ENCODE measurements at regions not wholly inside any gene's neighbourhood (a gene's known extent, or its start where the extent isn't known, plus 50 kb on each side); places are given as distances from the start of the nearest gene placed in this dataset.

DNA sequence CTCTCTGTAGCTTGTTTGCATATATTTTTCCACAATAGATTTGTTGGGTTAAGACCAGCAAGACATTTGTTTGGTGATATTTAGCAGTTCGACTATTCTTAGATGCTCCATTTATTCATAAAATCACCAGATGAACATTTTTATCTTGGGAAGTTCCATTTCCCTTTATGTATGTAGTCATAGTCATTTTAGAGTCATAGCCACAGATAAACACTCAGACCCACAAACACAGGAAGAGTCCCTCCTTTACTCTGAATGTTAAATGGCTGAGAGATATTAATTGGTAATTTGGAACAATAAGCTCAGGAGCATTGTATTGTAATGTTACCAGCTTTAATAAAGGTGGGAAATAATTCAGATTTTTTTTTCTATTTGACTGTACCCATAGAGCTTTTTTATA is 1608.7 kb downstream of the STIM2 start:
- no peaks in the 10 kb centered on the region for H3K27me3 ChIP-seq
- ATAC-seq (no peak), DNase-seq (no peak)
- H3K36me3 ChIP-seq (replicated peaks in 1 of 2; ENCODE audit: insufficient read depth in 1 of 2, low read depth in 2 of 2) = no peaks in the 10 kb centered on the region
- TF ChIP-seq, protein P1, sequence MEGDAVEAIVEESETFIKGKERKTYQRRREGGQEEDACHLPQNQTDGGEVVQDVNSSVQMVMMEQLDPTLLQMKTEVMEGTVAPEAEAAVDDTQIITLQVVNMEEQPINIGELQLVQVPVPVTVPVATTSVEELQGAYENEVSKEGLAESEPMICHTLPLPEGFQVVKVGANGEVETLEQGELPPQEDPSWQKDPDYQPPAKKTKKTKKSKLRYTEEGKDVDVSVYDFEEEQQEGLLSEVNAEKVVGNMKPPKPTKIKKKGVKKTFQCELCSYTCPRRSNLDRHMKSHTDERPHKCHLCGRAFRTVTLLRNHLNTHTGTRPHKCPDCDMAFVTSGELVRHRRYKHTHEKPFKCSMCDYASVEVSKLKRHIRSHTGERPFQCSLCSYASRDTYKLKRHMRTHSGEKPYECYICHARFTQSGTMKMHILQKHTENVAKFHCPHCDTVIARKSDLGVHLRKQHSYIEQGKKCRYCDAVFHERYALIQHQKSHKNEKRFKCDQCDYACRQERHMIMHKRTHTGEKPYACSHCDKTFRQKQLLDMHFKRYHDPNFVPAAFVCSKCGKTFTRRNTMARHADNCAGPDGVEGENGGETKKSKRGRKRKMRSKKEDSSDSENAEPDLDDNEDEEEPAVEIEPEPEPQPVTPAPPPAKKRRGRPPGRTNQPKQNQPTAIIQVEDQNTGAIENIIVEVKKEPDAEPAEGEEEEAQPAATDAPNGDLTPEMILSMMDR (IDR thresholded peaks at IDR 0.05) = no peak
- intact Hi-C loops (cut with DNase I) = no loop called here
- H3K9me3 ChIP-seq = no peaks in the 10 kb centered on the region
- H3K4me1 ChIP-seq = no peaks in the 10 kb centered on the region
- no peak overlapping the region for H3K27ac ChIP-seq
- WGBS, 2 donors = 68 to 69% methylated on average over 1 of the region's 1 CpG
- no peak overlapping the region for H3K4me3 ChIP-seq

DNA sequence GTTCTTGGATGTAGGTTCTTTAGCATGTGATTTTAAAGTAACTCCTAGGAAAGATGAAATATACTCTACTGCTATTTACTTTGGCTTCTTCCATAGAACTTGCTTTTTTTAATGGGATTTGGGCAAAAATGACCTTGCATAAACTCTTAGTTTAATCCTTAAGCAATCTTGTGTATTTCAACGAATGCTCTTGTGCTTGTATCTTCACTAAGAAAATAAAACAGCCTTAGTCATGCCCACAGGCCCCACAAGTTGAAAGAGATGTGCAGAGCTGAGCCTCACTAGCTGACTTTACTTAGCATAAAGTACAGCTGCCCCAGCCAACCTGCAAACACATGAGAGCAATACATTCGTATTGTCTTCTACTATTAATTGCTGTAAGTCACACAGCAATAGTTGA is 1609.2 kb downstream of the STIM2 start:
- 56 to 65% methylated on average over 2 of the region's 2 CpGs for WGBS, 2 donors
- no peaks in the 10 kb centered on the region for H3K27me3 ChIP-seq
- H3K4me1 ChIP-seq = no peaks in the 10 kb centered on the region
- no peaks in the 10 kb centered on the region for H3K9me3 ChIP-seq
- no peak overlapping the region for H3K4me3 ChIP-seq
- ATAC-seq (no peak), DNase-seq (no peak)
- intact Hi-C loops (cut with DNase I) = no loop called here
- H3K27ac ChIP-seq = no peak overlapping the region
- no peak for TF ChIP-seq POLR2A (IDR thresholded peaks at IDR 0.05)
- TF ChIP-seq, protein P1 (IDR thresholded peaks at IDR 0.05) = no peak
- no peaks in the 10 kb centered on the region for H3K36me3 ChIP-seq (replicated peaks in 1 of 2; ENCODE audit: insufficient read depth in 1 of 2, low read depth in 2 of 2)

DNA sequence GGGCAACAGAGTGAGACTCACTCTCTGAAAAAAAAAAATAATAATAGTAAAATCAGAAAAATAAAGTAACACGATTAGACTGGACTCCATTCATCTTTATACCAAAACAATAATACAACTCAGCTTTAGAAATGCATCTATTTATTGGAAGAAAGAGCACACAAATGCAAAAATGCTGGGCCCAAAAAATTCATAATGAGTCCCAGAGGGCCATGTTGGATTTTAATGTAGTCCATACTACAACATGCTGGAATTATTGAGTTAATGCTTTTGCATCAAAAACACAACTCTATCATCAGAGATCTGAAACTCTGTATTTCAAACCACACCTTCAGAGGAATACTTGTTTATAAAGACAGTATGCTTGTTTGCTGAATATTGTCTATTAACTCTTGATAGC is 1614.7 kb downstream of the STIM2 start:
- DNase-seq = no peak
- Histone ChIP-seq H3K4me1 (no peaks in the 10 kb centered on the region), H3K4me3 (no peak overlapping the region), H3K27me3 (no peaks in the 10 kb centered on the region), H3K27ac (no peak overlapping the region), H3K9me3 (no peaks in the 10 kb centered on the region), H3K36me3 (replicated peaks in 1 of 2; ENCODE audit: insufficient read depth in 1 of 2, low read depth in 2 of 2) (no peaks in the 10 kb centered on the region)
- WGBS, 2 donors = 48 to 52% methylated on average over 1 of the region's 1 CpG
- no peak for TF ChIP-seq POLR2A (IDR thresholded peaks at IDR 0.05)
- TF ChIP-seq, protein P1 (IDR thresholded peaks at IDR 0.05) = no peak
- intact Hi-C loops (cut with DNase I) = no loop called here
- ATAC-seq = no peak

DNA sequence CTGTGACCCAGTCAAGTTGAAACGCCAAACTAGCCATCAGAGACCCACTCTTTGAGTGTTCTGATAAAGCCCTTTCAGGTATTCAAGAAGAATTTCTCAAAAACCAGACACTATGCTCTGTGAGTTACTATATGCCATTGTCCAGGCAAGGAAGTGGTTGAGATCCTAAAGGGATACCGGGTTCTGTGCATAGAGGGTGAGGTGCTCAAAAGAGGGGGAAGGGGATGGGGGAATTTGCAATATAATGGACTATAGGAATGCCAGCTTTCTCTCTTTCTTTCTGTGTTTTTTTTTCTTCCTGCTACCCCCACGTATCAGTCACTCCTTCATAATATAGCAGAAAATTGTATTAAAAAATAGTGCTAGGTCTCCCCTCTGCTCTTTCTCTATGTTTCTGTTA is 1619.0 kb downstream of the STIM2 start:
- intact Hi-C loops (cut with DNase I) = no loop called here
- H3K36me3 ChIP-seq (replicated peaks in 1 of 2; ENCODE audit: insufficient read depth in 1 of 2, low read depth in 2 of 2) = no peaks in the 10 kb centered on the region
- DNase-seq (no peak), ATAC-seq (no peak)
- H3K4me1 ChIP-seq = peaks cover 7% of the 10 kb centered on the region
- WGBS, 2 donors = 66 to 68% methylated on average over 3 of the region's 3 CpGs
- H3K27me3 ChIP-seq = no peaks in the 10 kb centered on the region
- no peak overlapping the region for H3K4me3 ChIP-seq
- no peak for TF ChIP-seq POLR2A (IDR thresholded peaks at IDR 0.05)
- TF ChIP-seq, protein P1 (IDR thresholded peaks at IDR 0.05) = no peak
- no peaks in the 10 kb centered on the region for H3K9me3 ChIP-seq
- H3K27ac ChIP-seq = no peak overlapping the region

DNA sequence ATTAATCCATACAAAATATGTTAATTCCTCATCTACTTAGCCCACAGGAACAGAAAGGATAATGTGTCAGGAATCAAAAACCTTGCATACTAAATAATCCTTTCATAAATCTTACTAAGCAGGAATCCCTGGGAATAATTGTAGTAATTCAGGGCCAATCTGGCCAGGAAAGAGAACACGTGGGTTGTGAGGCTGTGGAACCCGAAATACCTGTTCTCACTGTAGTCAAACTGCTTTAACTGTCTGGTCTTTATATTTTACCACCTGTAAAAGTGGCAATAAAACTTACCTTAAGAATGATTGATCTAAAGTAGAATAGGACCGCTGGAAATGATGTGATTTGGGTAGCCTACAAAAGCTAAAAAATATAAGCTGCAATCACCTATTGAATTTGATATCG is 1620.9 kb downstream of the STIM2 start:
- WGBS, 2 donors = 43 to 45% methylated on average over 4 of the region's 4 CpGs
- Histone ChIP-seq H3K36me3 (replicated peaks in 1 of 2; ENCODE audit: insufficient read depth in 1 of 2, low read depth in 2 of 2) (no peaks in the 10 kb centered on the region), H3K4me1 (peaks cover 7% of the 10 kb centered on the region), H3K27ac (no peak overlapping the region), H3K27me3 (no peaks in the 10 kb centered on the region), H3K9me3 (no peaks in the 10 kb centered on the region), H3K4me3 (no peak overlapping the region)
- DNase-seq (peak in 2 of 4 donors; percentile 16 to 34), ATAC-seq (no peak)
- TF ChIP-seq, protein P1 (IDR thresholded peaks at IDR 0.05) = no peak
- TF ChIP-seq POLR2A (IDR thresholded peaks at IDR 0.05) = no peak
- intact Hi-C loops (cut with DNase I) = no loop called here

Data from body of pancreas (tissue), 4 donors.